ENCODE measurements at regions not wholly inside any gene's neighbourhood (a gene's known extent, or its start where the extent isn't known, plus 50 kb on each side); places are given as distances from the start of the nearest gene placed in this dataset.

- Histone ChIP-seq H3K27ac (no peak overlapping the region), H3K27me3 (no peaks in the 10 kb centered on the region), H3K4me1 (replicated peaks in 1 of 2) (no peaks in the 10 kb centered on the region), H3K36me3 (replicated peaks in 1 of 2) (no peaks in the 10 kb centered on the region), H3K9me3 (replicated peaks in 1 of 3) (no peaks in the 10 kb centered on the region), H3K4me3 (no peak overlapping the region)
- no peak for DNase-seq
- 49 to 79% (median 71%) methylated on average over 2 of the region's 2 CpGs for WGBS, 4 donors
- TF ChIP-seq CTCF (IDR thresholded peaks at IDR 0.05) (no peak), POLR2A (IDR thresholded peaks at IDR 0.05) (no peak)
- intact Hi-C loops (cut with DNase I) = no loop called here
Measured at GRCh38 chr9:118017607-118018122, 313.5 kb downstream of the TLR4 start.

- intact Hi-C loops (cut with DNase I) = no loop called here
- Histone ChIP-seq H3K36me3 (replicated peaks in 1 of 2) (no peaks in the 10 kb centered on the region), H3K4me1 (replicated peaks in 1 of 2) (no peaks in the 10 kb centered on the region), H3K9me3 (replicated peaks in 1 of 3) (no peaks in the 10 kb centered on the region), H3K4me3 (no peak overlapping the region), H3K27ac (no peak overlapping the region), H3K27me3 (no peaks in the 10 kb centered on the region)
- WGBS, 4 donors = 23 to 33% (median 29%) methylated on average over 2 of the region's 2 CpGs
- TF ChIP-seq CTCF (IDR thresholded peaks at IDR 0.05) (no peak), POLR2A (IDR thresholded peaks at IDR 0.05) (no peak)
- DNase-seq = no peak
Measured at GRCh38 chr9:118023644-118024043, 319.4 kb downstream of the TLR4 start.

GRCh38 chr9:118028225-118028624 is 324.0 kb downstream of the TLR4 start:
- no peak for TF ChIP-seq CTCF (IDR thresholded peaks at IDR 0.05)
- TF ChIP-seq POLR2A (IDR thresholded peaks at IDR 0.05) = no peak
- H3K27me3 ChIP-seq = no peaks in the 10 kb centered on the region
- H3K4me3 ChIP-seq = no peak overlapping the region
- no peak for DNase-seq
- 76 to 90% (median 79%) methylated on average over 2 of the region's 2 CpGs for WGBS, 4 donors
- no peak overlapping the region for H3K27ac ChIP-seq
- no peaks in the 10 kb centered on the region for H3K4me1 ChIP-seq (replicated peaks in 1 of 2)
- no peaks in the 10 kb centered on the region for H3K36me3 ChIP-seq (replicated peaks in 1 of 2)
- no peaks in the 10 kb centered on the region for H3K9me3 ChIP-seq (replicated peaks in 1 of 3)
- intact Hi-C loops (cut with DNase I) = no loop called here

- TF ChIP-seq POLR2A (IDR thresholded peaks at IDR 0.05) (no peak), CTCF (IDR thresholded peaks at IDR 0.05) (no peak)
- Histone ChIP-seq H3K9me3 (replicated peaks in 1 of 3) (no peaks in the 10 kb centered on the region), H3K27ac (no peak overlapping the region), H3K4me3 (no peak overlapping the region), H3K36me3 (replicated peaks in 1 of 2) (no peaks in the 10 kb centered on the region), H3K27me3 (no peaks in the 10 kb centered on the region), H3K4me1 (replicated peaks in 1 of 2) (no peaks in the 10 kb centered on the region)
- DNase-seq = no peak
- intact Hi-C loops (cut with DNase I) = no loop called here
Measured at GRCh38 chr9:118029425-118029824, 325.2 kb downstream of the TLR4 start.

All from adrenal gland (tissue), 9 donors.